ENCODE measurements at regions not wholly inside any gene's neighbourhood (a gene's known extent, or its start where the extent isn't known, plus 50 kb on each side); places are given as distances from the start of the nearest gene placed in this dataset.

GRCh38 chr1:9477535-9477934, 61.7 kb upstream of the SLC25A33 start:
- TF ChIP-seq EZH2 (IDR thresholded peaks at IDR 0.05; ENCODE audit: insufficient read depth, poor library complexity, severe bottlenecking) (no peak), EZH2phosphoT487 (IDR thresholded peaks at IDR 0.05; ENCODE audit: insufficient read depth, low read depth) (no peak)

Measured in GM23248 (cell line).